ENCODE measurements at regions not wholly inside any gene's neighbourhood (a gene's known extent, or its start where the extent isn't known, plus 50 kb on each side); places are given as distances from the start of the nearest gene placed in this dataset.

DNA sequence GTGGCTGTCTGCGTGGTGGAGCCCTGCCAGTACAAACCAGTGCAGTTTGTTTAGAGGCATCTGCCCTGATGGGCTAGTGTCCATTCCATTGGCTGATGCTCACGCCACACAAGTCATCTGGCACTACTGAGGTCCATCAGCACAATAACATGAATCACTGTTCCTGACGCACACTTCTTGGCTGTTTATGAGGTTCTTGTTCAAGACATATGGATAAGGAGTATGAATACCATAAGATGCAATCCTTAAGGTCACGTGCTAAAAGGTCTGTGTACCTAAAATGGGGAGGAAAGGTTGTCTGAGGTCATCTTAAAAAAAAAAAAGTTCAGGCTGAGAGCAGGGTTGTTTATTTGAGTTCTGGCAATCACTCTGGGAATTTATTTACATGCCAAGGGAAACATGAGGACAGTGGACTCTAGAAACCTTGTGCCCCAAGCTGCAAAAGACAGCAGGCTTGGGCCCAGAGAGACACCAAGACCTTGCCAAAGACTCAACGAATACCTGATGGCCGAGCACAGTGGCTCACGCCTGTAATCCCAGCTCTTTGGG lies 54.1 kb upstream of the SHLD1 start:
- H3K4me3 ChIP-seq: no peak overlapping the region
- no peaks in the 10 kb centered on the region for H3K4me1 ChIP-seq (ENCODE audit: insufficient read depth)
- no peaks in the 10 kb centered on the region for H4K20me1 ChIP-seq (ENCODE audit: insufficient read depth, poor library complexity, severe bottlenecking)
- no peaks in the 10 kb centered on the region for H3K27me3 ChIP-seq
- no peaks in the 10 kb centered on the region for H3K9me3 ChIP-seq (ENCODE audit: low read depth)
- H3K27ac ChIP-seq: no peak overlapping the region
- H2AFZ ChIP-seq: no peak overlapping the region
- H3K79me2 ChIP-seq: no peaks in the 10 kb centered on the region
- DNase-seq (ENCODE audit: low spot score): no peak
- no peak for TF ChIP-seq EZH2phosphoT487 (IDR thresholded peaks at IDR 0.05; ENCODE audit: low read depth, severe bottlenecking, unreplicated experiment)
- H3K4me2 ChIP-seq: no peak overlapping the region
- 91% methylated on average over 7 of the region's 7 CpGs for WGBS (ENCODE audit: low lambda C conversion rate, missing lambda C conversion rate)
- H3K36me3 ChIP-seq (replicated peaks; ENCODE audit: insufficient read depth, low read depth): no peaks in the 10 kb centered on the region
- H3K9me2 ChIP-seq (replicated peaks; ENCODE audit: insufficient read depth): no peaks in the 10 kb centered on the region

DNA sequence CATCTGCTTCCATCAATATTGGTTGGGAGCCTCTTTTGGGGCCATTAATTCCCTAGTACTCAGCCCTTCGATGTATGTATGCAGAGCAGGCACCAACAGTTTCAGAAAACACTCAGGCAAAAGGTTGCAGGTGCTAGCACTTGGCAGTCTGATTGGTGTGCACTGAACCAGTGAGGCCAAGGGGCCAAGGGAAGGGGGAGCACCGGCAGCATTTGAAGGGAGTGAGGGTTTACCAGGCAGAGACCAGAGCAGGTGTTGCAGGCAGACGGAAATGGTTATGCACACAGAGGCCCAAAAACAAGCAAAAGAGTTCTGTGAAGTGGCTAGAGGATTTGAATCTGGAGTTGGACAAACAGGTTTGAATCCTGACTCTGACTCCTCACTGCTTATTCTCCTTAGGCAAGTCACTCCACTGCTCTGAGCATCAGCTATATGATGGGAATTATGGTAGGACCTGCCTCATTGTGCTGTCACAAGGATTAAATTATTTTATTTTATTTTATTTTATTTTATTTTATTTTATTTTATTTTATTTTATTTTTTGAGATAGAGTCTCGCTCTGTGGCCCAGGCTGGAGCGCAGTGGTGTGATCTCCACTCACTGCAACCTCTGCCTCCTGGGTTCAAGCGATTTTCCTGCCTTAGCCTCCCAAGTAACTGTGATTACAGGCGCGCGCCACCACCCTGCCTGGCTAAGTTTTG lies 58.1 kb upstream of the SHLD1 start:
- no peak overlapping the region for H3K27ac ChIP-seq
- TF ChIP-seq, protein P1, sequence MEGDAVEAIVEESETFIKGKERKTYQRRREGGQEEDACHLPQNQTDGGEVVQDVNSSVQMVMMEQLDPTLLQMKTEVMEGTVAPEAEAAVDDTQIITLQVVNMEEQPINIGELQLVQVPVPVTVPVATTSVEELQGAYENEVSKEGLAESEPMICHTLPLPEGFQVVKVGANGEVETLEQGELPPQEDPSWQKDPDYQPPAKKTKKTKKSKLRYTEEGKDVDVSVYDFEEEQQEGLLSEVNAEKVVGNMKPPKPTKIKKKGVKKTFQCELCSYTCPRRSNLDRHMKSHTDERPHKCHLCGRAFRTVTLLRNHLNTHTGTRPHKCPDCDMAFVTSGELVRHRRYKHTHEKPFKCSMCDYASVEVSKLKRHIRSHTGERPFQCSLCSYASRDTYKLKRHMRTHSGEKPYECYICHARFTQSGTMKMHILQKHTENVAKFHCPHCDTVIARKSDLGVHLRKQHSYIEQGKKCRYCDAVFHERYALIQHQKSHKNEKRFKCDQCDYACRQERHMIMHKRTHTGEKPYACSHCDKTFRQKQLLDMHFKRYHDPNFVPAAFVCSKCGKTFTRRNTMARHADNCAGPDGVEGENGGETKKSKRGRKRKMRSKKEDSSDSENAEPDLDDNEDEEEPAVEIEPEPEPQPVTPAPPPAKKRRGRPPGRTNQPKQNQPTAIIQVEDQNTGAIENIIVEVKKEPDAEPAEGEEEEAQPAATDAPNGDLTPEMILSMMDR (IDR thresholded peaks at IDR 0.05; ENCODE audit: poor library complexity): no peak
- TF ChIP-seq EZH2 (IDR thresholded peaks at IDR 0.05; ENCODE audit: borderline replicate concordance) (no peak), EZH2phosphoT487 (IDR thresholded peaks at IDR 0.05; ENCODE audit: low read depth, severe bottlenecking, unreplicated experiment) (no peak)
- no peaks in the 10 kb centered on the region for H3K4me1 ChIP-seq (ENCODE audit: insufficient read depth)
- H2AFZ ChIP-seq: no peak overlapping the region
- no peaks in the 10 kb centered on the region for H3K79me2 ChIP-seq
- H3K4me3 ChIP-seq: no peak overlapping the region
- 92% methylated on average over 9 of the region's 9 CpGs for WGBS (ENCODE audit: low lambda C conversion rate, missing lambda C conversion rate)
- no peaks in the 10 kb centered on the region for H4K20me1 ChIP-seq (ENCODE audit: insufficient read depth, poor library complexity, severe bottlenecking)
- H3K9me3 ChIP-seq (ENCODE audit: low read depth): no peaks in the 10 kb centered on the region
- DNase-seq (ENCODE audit: low spot score): no peak
- no peaks in the 10 kb centered on the region for H3K27me3 ChIP-seq
- no peaks in the 10 kb centered on the region for H3K9me2 ChIP-seq (replicated peaks; ENCODE audit: insufficient read depth)
- H3K36me3 ChIP-seq (replicated peaks; ENCODE audit: insufficient read depth, low read depth): no peaks in the 10 kb centered on the region
- H3K4me2 ChIP-seq: no peak overlapping the region

DNA sequence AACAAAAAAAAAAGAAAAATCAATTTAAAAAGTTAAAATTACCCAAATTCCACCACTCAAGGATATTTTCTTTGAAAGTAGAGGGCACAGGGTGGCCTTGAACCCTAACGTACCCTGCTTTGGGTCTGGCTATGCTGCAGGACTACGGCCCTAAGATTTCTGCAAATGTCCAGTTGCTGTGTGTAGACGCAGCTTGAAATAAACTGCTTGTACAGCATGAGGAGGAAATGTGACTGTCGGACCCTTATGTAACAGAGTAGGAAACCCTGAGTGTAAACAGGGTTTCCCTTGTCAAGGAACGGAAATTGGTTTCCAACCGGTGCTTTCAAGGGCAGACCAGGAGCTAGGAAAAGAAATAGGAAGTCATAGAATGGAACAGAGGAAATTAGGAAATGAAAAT lies 60.7 kb upstream of the SHLD1 start:
- H3K79me2 ChIP-seq: no peaks in the 10 kb centered on the region
- H3K36me3 ChIP-seq (replicated peaks; ENCODE audit: insufficient read depth, low read depth): no peaks in the 10 kb centered on the region
- H3K27ac ChIP-seq: no peak overlapping the region
- no peaks in the 10 kb centered on the region for H3K4me1 ChIP-seq (ENCODE audit: insufficient read depth)
- TF ChIP-seq, protein P1 (IDR thresholded peaks at IDR 0.05; ENCODE audit: poor library complexity): no peak
- TF ChIP-seq EZH2 (IDR thresholded peaks at IDR 0.05; ENCODE audit: borderline replicate concordance) (no peak), EZH2phosphoT487 (IDR thresholded peaks at IDR 0.05; ENCODE audit: low read depth, severe bottlenecking, unreplicated experiment) (no peak)
- H3K27me3 ChIP-seq: no peaks in the 10 kb centered on the region
- H3K4me3 ChIP-seq: no peak overlapping the region
- no peaks in the 10 kb centered on the region for H4K20me1 ChIP-seq (ENCODE audit: insufficient read depth, poor library complexity, severe bottlenecking)
- no peaks in the 10 kb centered on the region for H3K9me3 ChIP-seq (ENCODE audit: low read depth)
- no peaks in the 10 kb centered on the region for H3K9me2 ChIP-seq (replicated peaks; ENCODE audit: insufficient read depth)
- H3K4me2 ChIP-seq: no peak overlapping the region
- H2AFZ ChIP-seq: no peak overlapping the region
- WGBS (ENCODE audit: low lambda C conversion rate, missing lambda C conversion rate): 91% methylated on average over 6 of the region's 6 CpGs
- no peak for DNase-seq (ENCODE audit: low spot score)

DNA sequence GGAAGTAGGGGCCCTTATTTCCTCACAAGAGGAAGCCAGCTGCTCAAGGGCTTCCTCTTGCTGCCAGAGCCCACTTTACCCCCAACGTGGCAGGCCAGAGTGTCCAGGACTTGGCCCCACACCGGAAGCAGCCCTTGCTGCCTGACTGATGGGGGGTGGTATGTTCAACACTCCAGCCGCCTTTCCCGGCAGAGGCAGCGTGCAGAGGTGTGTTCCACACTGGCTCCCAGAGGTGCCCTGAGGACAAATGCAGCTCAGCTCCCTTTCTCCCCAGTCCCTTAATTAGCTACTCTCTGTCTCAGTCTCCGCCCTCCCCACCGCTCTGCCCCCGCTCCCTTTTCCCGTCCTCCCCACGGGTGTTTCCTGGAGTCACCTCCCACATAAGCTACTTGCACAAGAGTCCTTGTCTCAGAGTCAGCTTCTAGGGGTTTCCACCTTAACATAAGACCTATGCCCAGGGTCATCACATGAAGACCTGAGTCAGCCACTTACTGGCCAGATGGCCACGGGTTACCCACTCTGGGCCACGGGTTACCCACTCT lies 61.7 kb upstream of the SHLD1 start:
- H3K36me3 ChIP-seq (replicated peaks; ENCODE audit: insufficient read depth, low read depth): no peaks in the 10 kb centered on the region
- H3K4me1 ChIP-seq (ENCODE audit: insufficient read depth): no peaks in the 10 kb centered on the region
- no peaks in the 10 kb centered on the region for H3K27me3 ChIP-seq
- TF ChIP-seq, protein P1 (IDR thresholded peaks at IDR 0.05; ENCODE audit: poor library complexity): no peak
- TF ChIP-seq EZH2 (IDR thresholded peaks at IDR 0.05; ENCODE audit: borderline replicate concordance): no peak
- TF ChIP-seq EZH2phosphoT487 (IDR thresholded peaks at IDR 0.05; ENCODE audit: low read depth, severe bottlenecking, unreplicated experiment): no peak
- H4K20me1 ChIP-seq (ENCODE audit: insufficient read depth, poor library complexity, severe bottlenecking): no peaks in the 10 kb centered on the region
- 72% methylated on average over 12 of the region's 12 CpGs for WGBS (ENCODE audit: low lambda C conversion rate, missing lambda C conversion rate)
- no peak overlapping the region for H3K27ac ChIP-seq
- no peak overlapping the region for H3K4me2 ChIP-seq
- no peaks in the 10 kb centered on the region for H3K79me2 ChIP-seq
- H3K9me3 ChIP-seq (ENCODE audit: low read depth): no peaks in the 10 kb centered on the region
- no peak overlapping the region for H2AFZ ChIP-seq
- DNase-seq (ENCODE audit: low spot score): no peak
- no peaks in the 10 kb centered on the region for H3K9me2 ChIP-seq (replicated peaks; ENCODE audit: insufficient read depth)
- H3K4me3 ChIP-seq: no peak overlapping the region
